GM12874 (cell line): ENCODE measurements at regions not wholly inside any gene's neighbourhood (a gene's known extent, or its start where the extent isn't known, plus 50 kb on each side); places are given as distances from the start of the nearest gene placed in this dataset.
A peak's percentile ranks its signal among the peaks of the same experiment; 100 is the strongest.

Source experiments
- TF ChIP-seq, protein P1 (sequence below): IDR thresholded peaks from 2 replicates; pipeline ENCODE4 v1.5.1; 2011; ENCODE audit warnings: low read depth, mild to moderate bottlenecking, control low read depth, low read length, moderate library complexity; ENCODE audit not compliant: insufficient read depth

DNA sequence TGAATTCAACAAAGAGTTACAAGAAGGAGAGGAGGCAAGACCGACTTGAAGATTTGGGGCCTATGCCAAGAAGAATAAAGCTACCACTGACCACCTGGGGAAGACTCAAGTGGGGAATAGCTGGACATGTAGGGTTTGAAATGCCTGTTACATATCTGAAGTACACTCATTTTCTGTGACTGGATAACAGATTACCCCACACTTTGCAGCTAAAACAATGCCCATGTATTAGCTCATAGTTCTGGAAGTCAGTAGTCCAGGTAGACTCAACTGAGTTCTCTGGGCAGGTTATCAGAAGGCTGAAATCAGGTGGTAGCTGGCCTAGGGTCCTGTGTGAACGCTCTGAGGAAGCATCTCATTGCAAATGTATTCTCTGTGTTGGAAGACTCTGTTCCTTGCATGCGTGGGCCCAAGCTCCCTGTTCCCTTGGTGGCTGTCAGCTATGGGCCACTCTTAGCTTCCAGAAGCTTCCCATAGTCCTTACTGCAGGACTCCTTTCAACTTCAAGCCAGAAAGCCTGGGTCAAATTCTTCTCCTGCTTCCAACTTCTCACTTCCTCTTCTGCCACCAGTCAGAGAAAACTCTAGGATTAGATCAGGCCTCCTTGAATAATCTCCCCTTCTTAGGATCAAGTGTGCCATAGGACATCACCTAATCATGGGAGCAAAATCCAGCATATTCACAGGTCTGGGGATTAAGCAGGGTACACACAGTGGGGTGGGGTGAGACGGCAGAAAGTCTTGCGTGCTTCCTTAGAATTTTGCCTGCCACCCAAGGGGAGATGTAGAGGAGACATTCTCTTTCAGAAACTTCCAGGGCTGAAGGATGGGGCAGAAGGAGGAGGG, 187.8 kb downstream of the SHQ1 start:
- TF ChIP-seq, protein P1, sequence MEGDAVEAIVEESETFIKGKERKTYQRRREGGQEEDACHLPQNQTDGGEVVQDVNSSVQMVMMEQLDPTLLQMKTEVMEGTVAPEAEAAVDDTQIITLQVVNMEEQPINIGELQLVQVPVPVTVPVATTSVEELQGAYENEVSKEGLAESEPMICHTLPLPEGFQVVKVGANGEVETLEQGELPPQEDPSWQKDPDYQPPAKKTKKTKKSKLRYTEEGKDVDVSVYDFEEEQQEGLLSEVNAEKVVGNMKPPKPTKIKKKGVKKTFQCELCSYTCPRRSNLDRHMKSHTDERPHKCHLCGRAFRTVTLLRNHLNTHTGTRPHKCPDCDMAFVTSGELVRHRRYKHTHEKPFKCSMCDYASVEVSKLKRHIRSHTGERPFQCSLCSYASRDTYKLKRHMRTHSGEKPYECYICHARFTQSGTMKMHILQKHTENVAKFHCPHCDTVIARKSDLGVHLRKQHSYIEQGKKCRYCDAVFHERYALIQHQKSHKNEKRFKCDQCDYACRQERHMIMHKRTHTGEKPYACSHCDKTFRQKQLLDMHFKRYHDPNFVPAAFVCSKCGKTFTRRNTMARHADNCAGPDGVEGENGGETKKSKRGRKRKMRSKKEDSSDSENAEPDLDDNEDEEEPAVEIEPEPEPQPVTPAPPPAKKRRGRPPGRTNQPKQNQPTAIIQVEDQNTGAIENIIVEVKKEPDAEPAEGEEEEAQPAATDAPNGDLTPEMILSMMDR, result no peak

DNA sequence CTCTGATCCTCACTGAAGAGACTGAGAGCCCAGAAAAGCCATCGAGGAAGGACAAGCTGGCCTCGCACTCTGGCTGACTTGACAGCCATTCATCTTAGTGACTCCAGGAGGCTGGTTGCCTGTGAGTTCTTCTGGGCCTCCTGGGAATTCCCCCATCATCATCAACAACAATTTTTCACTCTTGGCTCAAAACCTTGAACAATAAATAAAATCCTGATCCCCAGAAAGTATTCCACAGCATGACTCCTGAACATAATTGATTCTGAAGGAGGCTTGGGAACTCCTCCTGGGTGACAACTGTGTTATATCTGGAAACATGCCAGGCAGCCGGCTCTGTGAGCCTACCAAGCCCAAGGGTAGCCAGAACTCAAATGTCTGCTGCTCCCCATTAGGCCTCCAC, 188.6 kb downstream of the SHQ1 start:
- TF ChIP-seq, protein P1, result no peak

DNA sequence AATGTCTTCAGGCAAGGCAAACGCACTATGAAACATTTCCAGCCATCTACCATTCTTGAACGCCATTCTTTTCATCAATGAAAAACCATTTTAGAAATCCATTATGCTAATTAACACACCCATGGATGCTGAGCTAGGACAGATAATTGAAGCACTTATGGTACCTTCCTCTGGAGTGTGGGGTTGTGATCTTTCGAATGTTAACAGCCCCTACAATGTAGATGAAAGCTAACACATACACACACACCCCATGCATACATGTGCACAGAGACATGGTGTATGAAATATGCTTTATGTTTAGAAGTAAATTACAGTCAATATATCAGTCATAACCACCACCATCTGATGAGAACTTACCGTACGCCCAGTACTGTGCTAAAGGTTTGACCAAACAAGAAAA, 189.1 kb downstream of the SHQ1 start:
- TF ChIP-seq, protein P1, result no peak

- TF ChIP-seq, protein P1, result no peak
These were observed 189.7 kb downstream of the SHQ1 start for GRCh38 chr3:72658466-72659100.

DNA sequence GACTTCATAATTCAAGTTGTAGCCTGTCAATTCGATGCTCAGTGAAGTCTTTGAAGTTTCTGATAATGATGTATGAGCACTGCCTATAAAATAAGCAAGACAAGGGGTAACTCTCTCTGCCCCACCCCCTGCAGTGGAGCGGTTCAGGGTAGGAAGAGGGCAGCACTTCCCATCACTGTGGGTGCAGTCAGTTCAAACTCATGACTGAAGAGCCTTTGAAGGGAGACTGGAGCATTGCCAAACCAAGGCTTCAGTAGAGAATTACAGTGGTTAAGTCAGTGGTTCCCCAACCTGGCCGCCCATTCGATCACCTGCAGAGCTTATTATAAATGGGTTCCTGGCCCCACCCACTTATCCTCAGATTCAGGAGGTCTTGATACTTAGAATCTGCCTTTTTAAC, 190.6 kb downstream of the SHQ1 start:
- TF ChIP-seq, protein P1, result no peak

GRCh38 chr3:72655723-72656122, 192.5 kb downstream of the SHQ1 start:
- TF ChIP-seq, protein P1, result peak; percentile 38

GRCh38 chr3:72655131-72655551, 193.1 kb downstream of the SHQ1 start:
- TF ChIP-seq, protein P1, result no peak
